ENCODE measurements at regions not wholly inside any gene's neighbourhood (a gene's known extent, or its start where the extent isn't known, plus 50 kb on each side); places are given as distances from the start of the nearest gene placed in this dataset.
"Not testable (repeated sequence)": the region's sequence is repeated elsewhere in the genome, so short reads cannot be mapped to it uniquely, and the experiment has no call there.

DNA sequence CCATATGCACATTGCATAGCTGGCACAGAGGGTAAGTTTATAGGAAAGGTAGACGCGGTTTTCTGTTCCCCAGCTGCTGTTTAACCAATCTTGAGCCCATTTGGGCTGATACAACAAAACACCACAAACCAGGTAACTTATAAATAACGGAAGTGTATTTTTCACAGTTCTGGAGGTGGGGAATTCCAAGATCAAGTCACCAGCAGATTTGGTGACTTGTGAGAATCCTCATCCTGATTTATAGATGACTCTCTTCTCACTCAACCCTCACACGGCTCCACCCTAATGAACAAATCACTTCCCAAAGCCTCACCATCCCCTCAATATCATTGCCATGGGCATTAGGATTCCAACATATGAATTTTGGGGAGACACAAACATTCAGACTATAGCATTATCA is 694.4 kb upstream of the NR2F2 start:
- H3K4me1 ChIP-seq, result no peaks in the 10 kb centered on the region
- H3K27me3 ChIP-seq, result no peaks in the 10 kb centered on the region
- TF ChIP-seq POLR2A (IDR thresholded peaks at IDR 0.05) (no peak), POLR2AphosphoS5 (IDR thresholded peaks at IDR 0.05) (no peak)
- TF ChIP-seq, protein P1, sequence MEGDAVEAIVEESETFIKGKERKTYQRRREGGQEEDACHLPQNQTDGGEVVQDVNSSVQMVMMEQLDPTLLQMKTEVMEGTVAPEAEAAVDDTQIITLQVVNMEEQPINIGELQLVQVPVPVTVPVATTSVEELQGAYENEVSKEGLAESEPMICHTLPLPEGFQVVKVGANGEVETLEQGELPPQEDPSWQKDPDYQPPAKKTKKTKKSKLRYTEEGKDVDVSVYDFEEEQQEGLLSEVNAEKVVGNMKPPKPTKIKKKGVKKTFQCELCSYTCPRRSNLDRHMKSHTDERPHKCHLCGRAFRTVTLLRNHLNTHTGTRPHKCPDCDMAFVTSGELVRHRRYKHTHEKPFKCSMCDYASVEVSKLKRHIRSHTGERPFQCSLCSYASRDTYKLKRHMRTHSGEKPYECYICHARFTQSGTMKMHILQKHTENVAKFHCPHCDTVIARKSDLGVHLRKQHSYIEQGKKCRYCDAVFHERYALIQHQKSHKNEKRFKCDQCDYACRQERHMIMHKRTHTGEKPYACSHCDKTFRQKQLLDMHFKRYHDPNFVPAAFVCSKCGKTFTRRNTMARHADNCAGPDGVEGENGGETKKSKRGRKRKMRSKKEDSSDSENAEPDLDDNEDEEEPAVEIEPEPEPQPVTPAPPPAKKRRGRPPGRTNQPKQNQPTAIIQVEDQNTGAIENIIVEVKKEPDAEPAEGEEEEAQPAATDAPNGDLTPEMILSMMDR (IDR thresholded peaks at IDR 0.05), result no peak
- H3K4me3 ChIP-seq, result no peak overlapping the region
- no peaks in the 10 kb centered on the region for H3K9me3 ChIP-seq
- intact Hi-C loops (cut with DNase I; ENCODE audit: low total_unique reads), result no loop called here
- H3K36me3 ChIP-seq, result no peaks in the 10 kb centered on the region
- DNase-seq (ENCODE audit: low spot score in 2 of 2), result no peak
- no peak overlapping the region for H3K27ac ChIP-seq

DNA sequence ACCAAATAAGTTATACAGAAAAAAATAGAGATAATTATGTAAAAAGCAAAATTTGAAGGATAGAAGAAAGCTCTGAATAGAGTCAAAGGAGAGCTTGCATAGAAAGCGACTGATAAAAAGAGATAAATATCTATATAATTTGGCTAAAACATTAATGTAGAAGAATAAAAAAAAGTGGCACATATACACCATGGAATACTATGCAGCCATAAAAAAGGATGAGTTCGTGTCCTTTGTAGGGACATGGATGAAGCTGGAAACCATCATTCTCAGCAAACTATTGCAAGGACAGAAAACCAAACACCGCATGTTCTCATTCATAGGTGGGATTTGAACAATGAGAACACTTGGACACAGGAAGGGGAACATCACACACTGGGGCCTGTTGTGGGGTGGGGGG is 693.3 kb upstream of the NR2F2 start:
- DNase-seq (ENCODE audit: low spot score in 2 of 2); intact Hi-C loops (cut with DNase I; ENCODE audit: low total_unique reads); H3K9me3 ChIP-seq; H3K27me3 ChIP-seq; H3K4me1 ChIP-seq; H3K36me3 ChIP-seq; H3K27ac ChIP-seq; H3K4me3 ChIP-seq: not testable (repeated sequence)

GRCh38 chr15:95639208-95639607 is 691.3 kb upstream of the NR2F2 start:
- Histone ChIP-seq H3K27ac (no peak overlapping the region), H3K27me3 (no peaks in the 10 kb centered on the region), H3K4me1 (no peaks in the 10 kb centered on the region), H3K36me3 (no peaks in the 10 kb centered on the region), H3K9me3 (no peaks in the 10 kb centered on the region), H3K4me3 (no peak overlapping the region)
- DNase-seq (ENCODE audit: low spot score in 2 of 2), result no peak
- no peak for TF ChIP-seq POLR2A (IDR thresholded peaks at IDR 0.05)
- intact Hi-C loops (cut with DNase I; ENCODE audit: low total_unique reads), result no loop called here

DNA sequence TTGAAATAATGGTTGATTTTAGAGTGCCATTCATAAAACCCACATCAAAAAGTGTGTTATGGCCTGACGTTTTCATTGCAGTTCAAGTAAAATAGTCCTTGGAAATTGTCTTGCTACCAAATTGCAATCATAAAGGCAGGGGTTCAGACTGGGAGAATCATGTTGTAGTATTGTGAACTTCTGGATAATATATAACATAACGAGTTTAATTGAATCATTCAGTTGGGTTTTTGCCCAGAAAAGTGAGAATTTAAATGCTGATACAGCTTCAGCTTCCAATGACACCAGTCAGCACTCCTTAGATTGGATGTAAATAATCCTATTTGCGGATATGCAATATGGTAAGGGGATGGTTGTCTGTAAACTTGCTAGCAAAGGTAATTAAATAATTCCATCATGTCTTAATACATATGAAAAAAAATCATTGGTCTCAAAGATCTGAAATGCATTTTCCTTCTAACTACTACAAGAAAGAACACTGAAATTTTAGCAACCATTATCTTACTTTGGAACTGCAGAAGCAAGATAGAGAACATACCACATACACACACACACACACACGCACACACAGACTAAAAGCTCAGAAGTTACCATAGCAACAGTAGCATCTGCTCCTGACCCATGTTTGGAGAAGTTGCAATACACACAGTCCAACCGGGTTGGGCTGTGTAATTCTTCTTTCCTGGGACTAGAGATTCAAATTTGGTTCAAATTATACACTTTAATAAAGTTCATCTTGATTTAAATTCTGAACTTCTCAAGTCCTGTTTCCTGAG is 686.2 kb upstream of the NR2F2 start:
- no peaks in the 10 kb centered on the region for H3K4me1 ChIP-seq
- TF ChIP-seq, protein P1 (IDR thresholded peaks at IDR 0.05), result no peak
- TF ChIP-seq POLR2AphosphoS5 (IDR thresholded peaks at IDR 0.05), result no peak
- TF ChIP-seq POLR2A (IDR thresholded peaks at IDR 0.05), result no peak
- H3K4me3 ChIP-seq, result no peak overlapping the region
- no peak overlapping the region for H3K27ac ChIP-seq
- no peaks in the 10 kb centered on the region for H3K27me3 ChIP-seq
- no peak for DNase-seq (ENCODE audit: low spot score in 2 of 2)
- no peaks in the 10 kb centered on the region for H3K36me3 ChIP-seq
- intact Hi-C loops (cut with DNase I; ENCODE audit: low total_unique reads), result no loop called here
- H3K9me3 ChIP-seq, result no peaks in the 10 kb centered on the region

DNA sequence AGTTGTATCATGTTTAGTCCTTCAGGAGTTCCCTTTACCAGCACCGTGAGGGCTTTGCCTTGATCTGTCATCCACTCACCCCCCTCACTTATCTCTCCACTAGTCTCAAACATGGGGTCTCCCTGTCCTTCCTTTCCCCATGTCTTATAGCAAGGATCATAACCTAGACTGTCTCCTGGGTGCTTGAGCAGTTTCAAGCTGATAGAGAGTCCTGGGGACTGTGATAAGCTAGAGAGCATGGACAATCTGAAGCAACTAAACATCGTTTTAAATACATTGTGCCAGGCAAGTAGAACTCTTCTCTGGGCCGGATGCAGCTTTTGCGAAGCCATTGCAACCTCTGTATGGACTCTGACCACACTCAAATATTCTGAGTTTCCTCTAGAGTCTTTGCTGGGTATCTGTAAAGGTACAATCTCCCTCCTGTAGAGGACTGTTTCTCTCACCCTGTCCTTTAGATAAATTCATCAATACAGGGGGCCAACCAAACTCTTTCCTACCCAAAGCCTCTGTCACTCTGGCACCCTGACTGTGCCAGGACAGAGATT is 684.6 kb upstream of the NR2F2 start:
- DNase-seq (ENCODE audit: low spot score in 2 of 2), result no peak
- intact Hi-C loops (cut with DNase I; ENCODE audit: low total_unique reads), result no loop called here
- TF ChIP-seq, protein P1 (IDR thresholded peaks at IDR 0.05), result no peak
- TF ChIP-seq POLR2AphosphoS5 (IDR thresholded peaks at IDR 0.05) (no peak), POLR2A (IDR thresholded peaks at IDR 0.05) (no peak)
- no peaks in the 10 kb centered on the region for H3K9me3 ChIP-seq
- no peaks in the 10 kb centered on the region for H3K27me3 ChIP-seq
- H3K4me1 ChIP-seq, result no peaks in the 10 kb centered on the region
- H3K27ac ChIP-seq, result no peak overlapping the region
- H3K4me3 ChIP-seq, result no peak overlapping the region
- no peaks in the 10 kb centered on the region for H3K36me3 ChIP-seq

DNA sequence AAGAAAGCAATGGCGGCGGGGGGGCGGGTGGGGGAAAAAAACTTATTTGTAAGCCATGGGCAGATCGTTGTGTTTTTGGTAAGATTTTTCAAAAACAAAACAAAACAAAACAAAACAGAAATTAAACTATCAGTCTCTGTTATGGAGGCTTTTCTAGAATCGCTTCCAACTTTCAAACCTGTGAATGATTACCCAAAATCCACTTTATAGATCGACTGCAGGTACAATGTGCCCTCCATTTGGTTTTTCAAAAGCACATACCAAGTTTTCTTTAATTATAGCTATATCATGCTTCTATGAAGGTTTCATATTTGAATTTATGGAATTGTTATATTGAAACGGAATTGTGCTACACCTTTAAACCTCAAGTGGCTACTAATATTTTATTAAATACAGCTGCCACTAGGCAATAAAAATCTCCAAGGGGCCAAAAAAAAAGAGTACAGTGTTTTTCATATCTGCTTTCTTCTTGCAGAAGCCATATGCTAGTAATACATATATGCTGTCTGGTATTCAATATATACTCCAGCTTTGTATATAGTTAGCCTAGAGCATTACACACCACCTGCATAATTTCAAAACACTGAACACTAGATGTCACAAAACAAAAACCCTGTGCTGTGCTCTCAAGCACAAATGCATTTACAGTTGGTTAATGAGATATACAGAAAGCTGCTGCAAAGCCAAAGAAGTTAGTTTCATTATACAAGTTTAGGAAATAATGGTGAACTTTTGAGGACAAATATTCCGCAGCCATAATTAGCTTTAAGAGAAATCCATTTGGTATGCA is 683.8 kb upstream of the NR2F2 start:
- no peaks in the 10 kb centered on the region for H3K4me1 ChIP-seq
- TF ChIP-seq POLR2AphosphoS5 (IDR thresholded peaks at IDR 0.05), result no peak
- TF ChIP-seq POLR2A (IDR thresholded peaks at IDR 0.05), result no peak
- TF ChIP-seq, protein P1 (IDR thresholded peaks at IDR 0.05), result no peak
- H3K27me3 ChIP-seq, result no peaks in the 10 kb centered on the region
- no peak overlapping the region for H3K4me3 ChIP-seq
- no peak overlapping the region for H3K27ac ChIP-seq
- intact Hi-C loops (cut with DNase I; ENCODE audit: low total_unique reads), result no loop called here
- H3K36me3 ChIP-seq, result no peaks in the 10 kb centered on the region
- DNase-seq (ENCODE audit: low spot score in 2 of 2), result no peak
- H3K9me3 ChIP-seq, result no peaks in the 10 kb centered on the region
